GM19463 (cell line): ENCODE measurements at regions not wholly inside any gene's neighbourhood (a gene's known extent, or its start where the extent isn't known, plus 50 kb on each side); places are given as distances from the start of the nearest gene placed in this dataset.

Experiments
- ATAC-seq: cut with Tn5 transposase; IDR thresholded peaks from one replicate; pipeline ENCODE4 v1.9.1; 2021; ENCODE audit warnings: mild to moderate bottlenecking, moderate library complexity; ENCODE audit not compliant: unreplicated experiment

- no peak for ATAC-seq
Observed at GRCh38 chr4:156255230-156256007, 301.8 kb upstream of the CTSO start.

GRCh38 chr4:156252358-156252921, 298.8 kb upstream of the CTSO start:
- ATAC-seq, result no peak

GRCh38 chr4:156251373-156252065, 297.9 kb upstream of the CTSO start:
- no peak for ATAC-seq

- no peak for ATAC-seq
Observed at GRCh38 chr4:156248917-156249316, 295.3 kb upstream of the CTSO start.

GRCh38 chr4:156247470-156247869, 293.8 kb upstream of the CTSO start:
- ATAC-seq, result no peak

GRCh38 chr4:156243015-156243414, 289.3 kb upstream of the CTSO start:
- ATAC-seq, result no peak

GRCh38 chr4:156242390-156242789, 288.7 kb upstream of the CTSO start:
- ATAC-seq, result no peak

GRCh38 chr4:156241896-156242295, 288.2 kb upstream of the CTSO start:
- ATAC-seq, result no peak

GRCh38 chr4:156238171-156238570, 284.5 kb upstream of the CTSO start:
- ATAC-seq, result no peak

GRCh38 chr4:156237231-156237630, 283.6 kb upstream of the CTSO start:
- ATAC-seq, result no peak

GRCh38 chr4:156230176-156230575, 276.5 kb upstream of the CTSO start:
- ATAC-seq, result no peak

GRCh38 chr4:156228676-156229075, 275.0 kb upstream of the CTSO start:
- no peak for ATAC-seq

- no peak for ATAC-seq
Observed at GRCh38 chr4:156227321-156227720, 273.7 kb upstream of the CTSO start.

- no peak for ATAC-seq
Observed at GRCh38 chr4:156223985-156224384, 270.3 kb upstream of the CTSO start.

- no peak for ATAC-seq
Observed at GRCh38 chr4:156217236-156217635, 263.6 kb upstream of the CTSO start.

- peak; percentile 86 for ATAC-seq
Observed at GRCh38 chr4:156201050-156201449, 247.4 kb upstream of the CTSO start.

- ATAC-seq, result no peak
Observed at GRCh38 chr4:156198511-156198910, 244.8 kb upstream of the CTSO start.

GRCh38 chr4:156197216-156197615, 243.6 kb upstream of the CTSO start:
- no peak for ATAC-seq

- ATAC-seq, result no peak
Observed at GRCh38 chr4:156196722-156197121, 243.1 kb upstream of the CTSO start.

- ATAC-seq, result peak; percentile 92
Observed at GRCh38 chr4:156195914-156196313, 242.2 kb upstream of the CTSO start.

GRCh38 chr4:156194896-156195295, 241.2 kb upstream of the CTSO start:
- ATAC-seq, result no peak

GRCh38 chr4:156193800-156194199, 240.1 kb upstream of the CTSO start:
- no peak for ATAC-seq
